GM23248 (cell line): ENCODE measurements at regions not wholly inside any gene's neighbourhood (a gene's known extent, or its start where the extent isn't known, plus 50 kb on each side); places are given as distances from the start of the nearest gene placed in this dataset.

Source experiments
- EZH2 ChIP-seq: fragments of 200-600 bp; sonication (generic); IDR thresholded peaks from 2 replicates; pipeline ENCODE4 v1.6.1; 2018; ENCODE audit warnings: antibody characterized with exemption, mild to moderate bottlenecking; ENCODE audit not compliant: insufficient read depth, poor library complexity, severe bottlenecking
- EZH2phosphoT487 ChIP-seq: fragments of 200-600 bp; sonication (generic); IDR thresholded peaks from 2 replicates; pipeline ENCODE4 v1.6.1; 2018; ENCODE audit warnings: antibody characterized with exemption, moderate library complexity, mild to moderate bottlenecking, low read depth; ENCODE audit not compliant: insufficient read depth

DNA sequence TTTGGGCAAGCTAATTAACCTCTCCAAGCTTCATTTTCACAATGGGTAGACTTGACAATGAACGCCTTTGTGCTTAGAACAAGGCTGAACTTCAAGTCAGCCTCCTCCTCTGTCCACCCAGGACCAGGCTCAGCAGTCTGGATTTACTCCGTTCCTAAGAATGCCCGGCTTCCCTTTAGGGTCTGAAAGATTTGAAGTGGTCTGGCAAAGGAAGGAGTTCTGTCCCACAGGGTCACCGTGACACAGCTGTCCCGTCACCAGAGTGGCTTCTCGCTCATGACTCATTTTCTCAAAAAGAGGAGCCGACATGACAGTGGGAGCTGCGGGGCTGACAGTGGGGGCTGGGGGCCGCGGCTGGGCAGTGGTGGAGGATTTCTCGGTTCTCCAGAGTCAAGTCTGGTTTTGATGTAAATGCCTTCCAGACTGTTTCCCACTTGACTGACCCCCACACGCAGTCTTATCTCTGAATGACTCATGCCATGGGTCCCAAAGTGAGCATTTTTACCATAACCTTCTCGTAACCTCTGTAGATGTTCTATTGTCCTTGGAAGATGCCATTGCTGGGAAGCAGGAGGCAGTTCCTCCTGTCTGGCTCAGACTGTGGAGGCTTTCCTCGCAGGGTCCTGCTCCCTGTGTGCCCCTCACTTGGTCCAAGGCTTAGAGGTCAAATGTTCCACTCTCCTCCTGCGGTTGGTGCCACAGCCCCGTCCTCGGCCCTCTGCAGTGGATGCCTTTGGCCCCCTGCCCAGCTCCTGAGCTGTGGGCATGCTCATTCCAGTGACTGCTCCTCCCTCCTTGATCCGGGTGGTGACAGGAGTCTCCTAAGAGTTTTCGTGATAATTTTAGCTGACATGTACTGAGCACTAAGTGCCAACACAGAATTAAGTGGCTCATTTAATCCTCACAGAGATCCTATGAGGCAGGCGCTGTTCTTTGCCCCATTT lies 253.1 kb downstream of the FNDC1 start:
- TF ChIP-seq EZH2 (no peak), EZH2phosphoT487 (no peak)
